ENCODE measurements at regions not wholly inside any gene's neighbourhood (a gene's known extent, or its start where the extent isn't known, plus 50 kb on each side); places are given as distances from the start of the nearest gene placed in this dataset.

DNA sequence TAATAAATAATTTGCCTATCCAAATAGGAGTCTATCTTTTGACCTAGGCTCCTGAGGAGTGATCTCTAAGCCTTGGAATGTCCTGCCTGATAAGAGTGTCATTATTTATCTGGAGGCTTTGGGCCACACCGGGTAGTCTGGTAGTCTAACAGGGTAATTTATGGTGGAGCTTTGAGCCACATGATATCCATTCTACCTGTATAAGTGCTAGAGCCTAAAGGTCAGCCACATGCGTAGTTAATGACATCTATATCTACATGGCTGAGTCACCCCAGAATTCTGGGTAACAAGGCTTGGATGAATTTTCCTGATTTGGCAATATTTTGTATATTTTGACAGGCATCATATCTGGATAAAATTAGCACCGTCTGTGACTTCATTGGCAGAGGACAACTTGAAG is 681.4 kb downstream of the MCTP2 start:
- DNase-seq (ENCODE audit: low read depth): no peak

DNA sequence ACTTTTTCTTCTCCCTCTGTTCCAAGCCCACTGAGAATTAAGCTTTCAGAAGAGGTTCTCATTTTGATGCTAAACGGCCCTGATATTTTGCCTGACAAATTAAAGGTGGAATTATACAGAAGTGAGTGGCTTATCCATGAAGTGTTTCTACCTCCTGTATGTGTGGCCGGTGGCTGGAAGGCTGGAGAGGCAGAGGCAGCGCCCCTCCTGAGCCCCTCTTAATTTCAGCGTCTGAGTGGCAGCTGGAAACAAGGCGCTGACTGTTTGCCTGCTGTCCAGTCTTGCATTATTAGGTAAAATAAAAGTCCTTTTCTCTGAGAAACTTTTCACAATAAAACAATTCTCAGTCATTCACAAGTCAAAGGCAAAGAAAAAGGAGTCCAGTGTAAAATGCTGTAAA is 685.7 kb downstream of the MCTP2 start:
- DNase-seq (ENCODE audit: low read depth): no peak

DNA sequence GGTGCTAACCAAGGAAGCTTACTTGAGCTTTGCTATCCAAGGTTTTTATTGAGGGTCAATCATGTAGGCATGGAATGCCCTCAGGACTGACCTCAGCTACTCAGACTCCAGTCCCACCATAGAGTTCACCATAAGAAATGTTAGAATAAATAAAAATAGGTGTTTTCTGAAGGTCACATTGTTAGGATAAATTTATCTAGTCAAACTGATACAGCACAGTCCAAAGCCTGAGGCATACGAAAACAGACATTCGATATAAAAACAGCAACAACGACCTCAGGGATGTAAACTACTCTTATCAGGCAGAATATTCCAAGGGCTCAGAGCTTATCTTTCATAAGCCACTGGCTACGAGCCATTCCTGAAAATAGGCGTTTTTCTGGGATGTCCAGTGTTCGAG is 690.6 kb downstream of the MCTP2 start:
- DNase-seq (ENCODE audit: low read depth): no peak

DNA sequence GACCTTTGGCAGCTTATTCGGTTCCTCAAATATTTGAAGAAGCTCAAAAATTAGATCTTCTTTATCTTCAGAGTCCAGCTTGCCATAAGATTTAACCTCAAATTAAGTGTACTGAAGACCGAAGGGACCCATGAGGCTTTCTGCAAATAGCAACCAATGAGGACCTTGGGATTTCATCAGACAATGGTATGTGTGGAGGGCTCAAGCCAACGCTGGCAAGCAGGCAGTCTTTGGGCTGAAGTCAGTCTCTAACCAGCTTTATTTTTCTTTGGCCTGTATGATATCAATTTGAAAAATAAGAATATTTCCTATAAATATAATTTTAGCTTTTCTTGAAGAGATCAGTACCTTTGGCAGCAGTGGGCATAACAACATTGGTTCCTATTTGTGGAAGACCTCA is 692.7 kb downstream of the MCTP2 start:
- DNase-seq (ENCODE audit: low read depth): no peak

DNA sequence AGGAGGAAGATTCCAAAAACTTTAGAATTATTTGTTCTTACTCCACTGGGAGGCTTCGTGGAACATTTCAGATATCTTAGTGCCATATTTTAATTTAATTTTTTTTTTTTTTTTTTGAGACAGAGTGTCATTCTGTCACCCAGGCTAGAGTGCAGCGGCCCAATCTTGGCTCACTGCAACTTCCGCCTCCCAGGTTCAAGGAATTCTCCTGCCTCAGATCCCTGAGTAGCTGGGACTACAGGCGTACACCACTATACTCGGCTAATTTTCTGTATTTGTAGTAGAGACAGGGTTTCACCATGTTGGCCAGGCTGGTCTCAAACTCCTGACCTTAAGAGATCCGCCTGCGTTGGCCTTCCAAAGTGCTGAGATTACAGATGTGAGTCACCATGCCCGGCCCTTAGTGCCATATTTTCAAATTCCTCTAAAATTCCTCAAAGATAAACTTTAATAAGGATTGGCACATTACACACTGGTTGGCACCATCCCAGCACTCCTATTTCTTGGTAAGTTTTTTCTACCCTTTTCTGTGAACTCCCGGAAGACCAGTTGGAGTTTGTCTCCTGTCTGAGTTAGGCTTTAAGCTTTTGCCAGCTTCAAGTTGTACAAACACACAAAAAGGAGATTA is 693.7 kb downstream of the MCTP2 start:
- DNase-seq (ENCODE audit: low read depth): no peak

DNA sequence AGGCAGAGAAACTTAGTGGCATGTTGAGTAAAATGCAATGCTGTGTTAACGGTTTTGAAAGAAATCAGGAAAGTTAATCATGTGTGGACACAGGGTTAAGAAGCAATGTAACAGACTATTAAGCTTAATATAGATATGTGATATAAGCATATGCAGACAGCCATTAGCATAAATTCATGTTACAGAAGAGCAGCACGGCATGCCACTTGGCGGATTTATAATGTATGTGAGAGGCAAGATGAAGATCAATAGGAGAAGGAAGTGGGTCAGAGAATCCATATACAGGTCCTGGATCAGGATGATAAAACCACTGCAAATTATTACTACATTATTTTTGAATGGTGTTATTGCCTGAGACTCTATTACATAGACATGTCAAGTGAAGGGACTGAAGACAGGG is 694.3 kb downstream of the MCTP2 start:
- no peak for DNase-seq (ENCODE audit: low read depth)

DNA sequence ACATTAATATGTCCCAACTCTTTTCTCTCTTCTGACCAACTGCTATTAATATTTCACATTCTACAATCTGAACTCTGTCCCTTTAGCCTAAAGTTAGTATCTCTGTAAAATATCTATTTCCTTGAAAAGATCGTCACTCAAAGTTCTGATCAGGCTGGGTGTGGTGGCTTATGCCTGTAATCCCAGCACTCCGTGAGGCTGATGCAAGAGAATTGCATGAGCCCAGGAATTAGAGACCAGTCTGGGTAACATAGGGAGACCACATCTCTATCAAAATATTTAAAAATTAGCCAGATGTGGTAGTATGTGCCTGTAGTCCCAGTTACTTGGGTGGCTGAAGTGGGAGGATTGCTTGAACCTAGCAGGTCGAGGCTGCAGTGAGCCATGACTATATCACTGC is 695.6 kb downstream of the MCTP2 start:
- no peak for DNase-seq (ENCODE audit: low read depth)

DNA sequence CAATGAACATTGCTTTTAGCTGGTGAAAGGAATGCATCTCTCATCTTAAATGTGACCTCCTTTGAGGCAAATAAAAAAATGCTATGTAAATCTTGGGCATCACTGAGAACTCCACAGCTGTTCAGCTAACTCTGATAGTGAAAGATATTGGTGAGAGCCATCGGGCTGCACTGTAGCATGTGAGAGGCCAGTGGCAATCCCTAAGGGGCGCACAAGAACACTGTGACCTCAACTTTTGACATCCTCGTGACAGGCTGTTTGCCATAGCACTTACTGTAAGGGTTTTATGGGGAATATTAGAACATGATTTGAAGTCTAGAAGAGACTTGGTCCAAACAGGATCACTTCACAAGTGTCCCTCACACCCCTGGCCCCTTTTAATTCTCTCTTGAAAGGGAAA is 697.9 kb downstream of the MCTP2 start:
- no peak for DNase-seq (ENCODE audit: low read depth)

DNA sequence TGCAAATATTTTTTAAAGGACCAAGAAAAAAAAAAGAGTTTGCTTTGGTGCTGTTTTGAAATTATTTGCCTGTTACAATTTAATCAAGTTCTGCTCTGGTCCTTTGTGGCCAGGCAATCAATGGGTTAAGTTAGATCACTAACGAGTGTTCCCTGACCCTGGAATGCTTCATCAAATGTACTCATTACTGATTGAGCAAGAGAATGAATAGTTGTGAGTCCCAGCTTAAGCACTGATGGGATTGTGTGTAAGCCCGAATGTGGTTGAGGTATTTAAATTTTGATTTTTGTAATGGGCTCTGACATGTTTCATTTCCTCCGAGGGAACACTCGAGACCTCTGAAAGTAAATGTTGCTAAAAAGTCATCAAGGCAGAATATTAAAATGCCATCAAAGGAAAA is 699.1 kb downstream of the MCTP2 start:
- DNase-seq (ENCODE audit: low read depth): no peak

DNA sequence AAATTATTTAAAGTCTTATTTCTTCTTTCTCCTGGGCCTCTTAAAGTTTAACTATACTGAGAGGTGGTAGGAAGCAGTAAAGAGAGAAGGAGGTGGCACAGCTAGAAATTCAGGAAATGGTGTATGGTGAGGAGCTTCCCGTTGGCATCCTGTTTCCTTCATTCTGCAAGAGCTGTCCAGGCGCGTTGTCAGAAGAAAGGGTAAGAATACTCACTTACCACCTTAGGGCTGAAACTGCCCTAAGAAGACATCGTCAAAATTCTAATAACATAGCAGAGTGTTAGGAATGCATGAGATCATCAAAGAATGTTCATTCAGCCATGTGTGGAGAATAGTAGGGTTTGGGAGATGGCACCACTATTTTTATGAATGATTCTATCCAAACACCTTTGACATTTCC is 699.6 kb downstream of the MCTP2 start:
- DNase-seq (ENCODE audit: low read depth): no peak

DNA sequence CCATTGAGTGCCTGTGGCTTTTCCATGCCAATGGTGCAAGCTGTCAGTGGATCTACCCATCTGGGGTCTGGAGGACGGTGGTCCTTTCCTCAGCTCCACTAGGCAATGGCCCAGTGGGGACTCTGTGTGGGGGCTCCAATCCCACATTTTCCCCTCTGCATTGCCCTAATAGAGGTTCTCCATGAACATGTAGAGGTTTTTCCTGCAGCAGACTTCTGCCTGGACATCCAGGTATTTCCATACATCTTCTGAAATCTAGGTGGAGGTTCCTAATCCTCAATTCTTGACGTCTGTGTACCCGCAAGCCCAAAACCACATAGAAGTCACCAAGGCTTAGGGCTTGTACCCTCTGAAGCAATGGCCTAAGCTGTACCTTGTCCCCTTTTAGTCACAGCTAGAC is 703.1 kb downstream of the MCTP2 start:
- DNase-seq (ENCODE audit: low read depth): no peak

DNA sequence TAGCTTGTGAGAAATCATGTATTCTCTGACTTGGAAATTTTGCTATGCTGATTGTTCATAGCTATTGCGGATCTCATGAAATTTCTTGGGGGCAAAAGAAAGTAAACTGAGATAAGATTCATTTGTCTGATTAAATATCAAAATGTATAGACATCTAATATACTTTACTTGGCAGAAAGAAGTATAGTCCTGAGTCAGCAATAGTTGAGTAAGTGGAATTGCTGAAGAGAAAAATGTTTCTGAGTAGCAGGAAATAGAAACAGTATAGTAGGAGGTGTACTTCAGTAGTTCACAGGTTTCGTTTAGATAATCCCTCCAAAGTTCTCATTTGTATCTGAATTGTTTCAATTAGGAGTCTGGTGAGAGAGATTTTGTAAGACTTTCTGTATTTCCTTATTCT is 705.9 kb downstream of the MCTP2 start:
- no peak for DNase-seq (ENCODE audit: low read depth)

DNA sequence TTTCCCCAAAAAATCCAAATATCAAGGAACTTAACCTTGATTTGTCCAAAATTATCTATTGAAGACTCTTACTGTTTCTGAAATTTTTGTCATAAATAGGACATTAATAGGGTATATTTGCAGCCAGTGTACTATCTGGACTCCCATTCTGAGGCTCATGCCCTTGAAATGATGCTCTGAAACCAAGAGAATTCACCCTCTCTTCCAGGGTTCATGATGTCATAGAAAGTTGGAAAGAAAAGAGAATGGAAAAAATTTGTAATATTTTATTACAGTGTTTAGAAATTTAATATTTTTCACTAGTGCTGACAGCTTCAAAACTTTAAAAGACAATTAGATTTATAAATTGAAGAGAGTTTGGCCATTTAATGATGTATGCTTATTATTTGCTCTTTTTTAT is 712.5 kb downstream of the MCTP2 start:
- DNase-seq (ENCODE audit: low read depth): no peak

DNA sequence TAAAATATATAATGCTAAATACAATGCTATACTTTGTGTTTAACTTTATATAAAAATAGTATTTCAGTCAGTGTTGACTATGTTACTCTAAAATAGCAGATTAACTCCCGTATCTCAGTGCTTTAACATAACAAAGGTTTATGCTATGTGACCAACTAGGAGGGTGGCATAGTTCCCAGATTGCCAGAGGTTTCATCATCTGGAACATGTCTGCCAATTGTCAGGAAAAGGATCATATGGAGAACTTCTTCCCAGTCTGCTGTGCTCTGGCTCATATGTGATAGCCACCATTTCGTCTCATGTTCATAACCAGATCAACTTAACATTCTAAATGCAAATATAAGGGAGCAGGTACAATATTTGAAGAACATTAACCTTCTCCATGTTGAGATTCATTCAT is 720.2 kb downstream of the MCTP2 start:
- DNase-seq (ENCODE audit: low read depth): no peak

DNA sequence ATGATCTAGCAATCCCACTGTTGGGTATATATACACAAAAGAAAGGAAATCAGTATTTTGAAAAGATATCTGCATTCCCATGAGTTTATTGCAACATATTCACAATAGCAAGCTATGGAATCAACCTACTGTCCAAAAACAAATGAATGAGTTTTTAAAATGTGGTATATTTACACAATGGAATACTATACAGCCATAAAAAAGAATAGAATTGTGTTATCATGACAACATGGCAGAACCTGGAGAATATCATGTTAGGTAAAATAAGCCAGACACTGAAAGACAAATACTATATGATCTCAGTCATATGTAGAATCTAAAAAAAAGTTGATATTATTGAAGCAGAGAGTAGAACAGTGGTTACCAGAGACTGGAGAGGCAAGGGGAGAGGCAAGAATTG is 732.6 kb downstream of the MCTP2 start:
- DNase-seq (ENCODE audit: low read depth): no peak

DNA sequence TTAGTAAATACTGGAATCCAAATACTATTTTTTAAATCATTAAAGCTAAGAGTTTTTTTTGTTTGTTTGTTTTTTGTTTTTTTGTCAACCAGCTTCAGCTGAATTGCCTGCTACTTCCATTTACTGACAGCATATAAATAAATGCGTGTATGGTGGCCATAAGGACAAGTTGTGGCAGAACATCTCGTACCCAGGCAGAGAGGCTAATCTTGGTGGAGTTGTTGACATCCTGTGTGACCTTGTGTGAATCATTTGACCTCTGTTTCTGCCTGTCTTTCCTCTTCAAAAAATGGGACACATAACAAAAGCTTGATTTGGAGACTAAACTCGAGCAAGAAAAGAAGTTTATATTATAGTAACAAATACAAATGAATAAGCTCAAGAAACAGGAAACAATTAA is 734.2 kb downstream of the MCTP2 start:
- no peak for DNase-seq (ENCODE audit: low read depth)

DNA sequence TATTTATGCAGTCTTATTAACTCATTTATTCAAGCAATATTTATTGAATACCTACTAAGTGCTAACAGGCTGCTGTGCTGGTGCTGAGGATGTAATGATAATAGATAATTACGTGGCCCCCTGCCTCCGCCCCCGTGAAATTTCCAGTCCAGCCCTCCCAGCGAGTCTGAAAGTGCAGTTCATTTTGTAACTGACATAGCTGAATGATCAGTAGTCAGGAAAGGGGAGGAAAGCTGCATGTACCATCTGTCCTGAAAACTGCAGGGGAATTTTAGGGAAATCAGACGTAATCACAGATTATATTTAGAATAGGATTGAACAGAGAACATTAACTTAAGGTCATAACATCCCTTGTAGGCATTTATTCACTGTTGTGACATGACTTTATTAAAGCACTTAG is 736.8 kb downstream of the MCTP2 start:
- DNase-seq (ENCODE audit: low read depth): no peak

DNA sequence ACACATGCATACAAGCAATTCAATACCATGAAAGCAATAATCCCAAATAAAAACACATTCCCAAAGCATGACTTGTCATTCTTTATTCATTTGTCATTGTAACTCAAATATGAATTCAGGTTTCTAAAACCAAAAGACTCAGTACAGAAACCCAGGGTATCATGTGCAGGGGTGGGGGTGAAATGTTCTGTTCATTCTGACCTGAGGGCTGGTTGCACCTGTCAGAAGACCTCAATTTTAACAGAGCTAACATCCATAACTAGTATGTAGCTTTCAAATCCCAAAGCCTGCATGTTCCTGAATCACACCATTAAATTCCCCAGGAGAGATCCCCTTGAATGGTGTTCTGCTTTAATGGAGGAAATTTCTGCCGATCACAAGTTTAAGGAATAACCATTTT is 738.7 kb downstream of the MCTP2 start:
- DNase-seq (ENCODE audit: low read depth): no peak

DNA sequence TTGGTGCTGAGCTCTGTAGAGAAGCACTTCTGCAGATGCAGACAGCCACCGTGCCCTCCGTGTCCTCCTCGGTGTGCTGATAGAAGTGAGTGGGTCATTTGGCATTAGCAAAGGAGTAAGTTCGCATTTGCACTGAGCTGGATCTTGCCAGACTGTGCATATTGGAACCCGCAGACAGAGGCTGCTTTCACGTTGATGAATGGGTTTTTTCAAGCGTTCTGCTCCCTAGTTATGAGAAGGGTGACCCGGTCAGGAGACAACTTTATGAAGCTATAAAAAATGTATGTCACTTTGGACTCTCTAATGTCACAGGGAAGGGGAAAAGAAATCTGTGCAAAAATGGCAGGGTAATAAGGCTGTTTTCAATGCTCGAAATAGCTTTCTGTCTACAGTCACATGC is 739.4 kb downstream of the MCTP2 start:
- no peak for DNase-seq (ENCODE audit: low read depth)

DNA sequence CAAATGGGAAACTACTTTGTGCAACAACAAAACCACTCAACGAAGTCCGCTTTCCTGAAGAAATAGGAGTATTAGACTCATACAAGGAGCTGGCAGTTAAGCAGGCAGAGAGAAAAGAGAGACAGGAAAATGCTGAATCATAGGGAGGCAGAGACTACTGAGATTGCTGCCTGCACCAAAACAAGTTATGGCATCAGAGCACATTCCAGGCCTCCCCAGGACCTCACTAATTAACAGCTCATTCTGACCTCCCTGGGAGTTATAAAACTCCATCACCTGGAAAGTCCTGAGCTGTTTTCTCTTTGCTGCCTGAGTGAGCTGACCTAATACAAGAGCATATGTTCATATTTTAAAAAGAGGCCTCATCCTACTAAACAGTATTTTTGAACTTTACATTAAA is 741.0 kb downstream of the MCTP2 start:
- DNase-seq (ENCODE audit: low read depth): no peak

DNA sequence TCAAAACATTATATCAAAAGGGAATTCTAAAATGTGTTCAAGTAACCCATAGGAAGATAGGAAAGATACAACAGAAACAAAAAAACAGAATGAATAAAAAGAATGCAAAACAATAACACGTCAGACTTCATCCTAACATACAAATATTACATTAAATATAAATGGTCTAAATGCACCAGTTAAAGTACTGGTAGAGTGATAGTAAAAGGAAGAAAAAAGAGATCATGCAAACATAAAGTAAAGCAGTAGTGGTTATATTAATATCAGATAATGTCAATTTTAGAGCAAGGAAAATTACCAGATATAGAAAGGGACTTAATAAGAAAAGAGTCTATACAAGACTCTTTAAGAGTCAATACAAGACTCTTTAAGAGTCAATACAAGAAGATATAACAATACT is 755.7 kb downstream of the MCTP2 start:
- no peak for DNase-seq (ENCODE audit: low read depth)

DNA sequence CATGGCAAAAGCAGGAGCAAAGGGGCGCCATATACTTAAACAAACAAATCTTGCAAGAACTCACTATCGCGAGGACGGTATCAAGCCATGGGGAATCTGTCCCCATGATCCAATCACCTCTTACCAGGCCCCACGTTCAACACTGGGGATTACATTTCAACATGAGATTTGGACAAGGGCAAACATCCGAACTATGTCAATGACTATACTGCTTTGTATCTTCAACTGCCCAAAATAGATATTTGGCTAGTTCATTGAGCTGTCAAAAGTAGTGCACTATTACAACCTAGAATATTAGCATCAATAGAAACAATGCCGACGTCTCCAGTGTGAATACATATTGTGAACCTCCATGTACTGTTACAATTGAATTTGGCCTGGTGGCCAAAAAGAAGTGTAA is 760.4 kb downstream of the MCTP2 start:
- no peak for DNase-seq (ENCODE audit: low read depth)

DNA sequence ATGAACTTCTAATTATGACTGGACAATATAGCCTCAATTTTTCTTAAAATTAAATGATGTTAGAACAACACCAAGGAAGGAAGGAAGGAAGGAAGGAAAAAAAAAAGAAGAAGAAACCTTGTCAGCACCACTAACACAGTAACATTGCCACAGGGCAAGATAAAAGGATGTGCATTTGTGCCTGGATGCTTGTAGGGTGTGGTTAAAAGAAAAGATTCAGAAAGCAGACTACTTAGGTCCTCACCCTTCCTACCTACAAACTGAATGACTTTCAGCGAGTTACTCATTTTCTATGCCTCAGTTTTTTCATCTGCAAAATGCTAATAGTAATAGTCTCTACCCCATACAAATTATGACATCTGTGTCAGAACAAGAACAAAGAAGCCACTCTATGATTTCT is 778.3 kb downstream of the MCTP2 start:
- no peak for DNase-seq (ENCODE audit: low read depth)

DNA sequence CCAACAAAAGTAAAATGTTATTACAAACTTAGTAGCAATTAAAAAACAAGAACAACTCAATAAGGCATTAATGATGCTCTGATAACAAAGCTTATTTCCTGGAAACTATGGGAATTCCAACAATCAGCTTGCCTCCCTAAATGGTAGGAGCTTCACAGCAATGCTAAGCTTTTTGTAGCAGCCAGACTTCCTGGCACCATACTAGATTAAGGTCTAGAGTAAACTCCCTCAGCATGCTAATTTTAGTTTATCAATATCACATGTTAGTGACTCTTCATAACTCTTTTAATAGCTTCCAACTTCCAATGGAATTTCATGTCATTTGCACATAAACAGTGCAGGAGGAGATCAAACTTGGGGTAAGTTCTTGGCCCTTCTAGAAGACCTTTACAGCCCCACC is 782.0 kb downstream of the MCTP2 start:
- DNase-seq (ENCODE audit: low read depth): no peak
